Parathyroid adenoma (tissue), 2 donors: ENCODE measurements at regions not wholly inside any gene's neighbourhood (a gene's known extent, or its start where the extent isn't known, plus 50 kb on each side); places are given as distances from the start of the nearest gene placed in this dataset.

Experiments
- H2AFZ ChIP-seq: fragments of 300-600 bp; sonication (generic); one replicate; pipeline ENCODE4 v1.7.0; 2017; ENCODE audit warnings: antibody characterized with exemption, mild to moderate bottlenecking
- H3K27ac ChIP-seq: fragments of 300-600 bp; sonication (generic); one replicate; pipeline ENCODE4 v1.7.0; 2017
- H3K27me3 ChIP-seq: fragments of 300-600 bp; sonication (generic); one replicate; pipeline ENCODE4 v1.7.0; 2017; ENCODE audit warnings: low read length; ENCODE audit not compliant: control insufficient read depth, insufficient read depth
- H3K36me3 ChIP-seq: fragments of 300-600 bp; sonication (generic); one replicate; pipeline ENCODE4 v1.7.0; 2017; ENCODE audit warnings: low read length; ENCODE audit not compliant: control insufficient read depth, insufficient read depth
- H3K4me1 ChIP-seq: fragments of 300-600 bp; sonication (generic); one replicate; pipeline ENCODE4 v1.7.0; 2017; ENCODE audit warnings: control low read depth
- H3K4me2 ChIP-seq: fragments of 300-600 bp; sonication (generic); one replicate; pipeline ENCODE4 v1.7.0; 2017; ENCODE audit warnings: low read length
- H3K4me3 ChIP-seq: fragments of 300-600 bp; sonication (generic); one replicate; pipeline ENCODE4 v1.7.0; 2017; ENCODE audit warnings: low read depth, low read length
- H3K79me2 ChIP-seq: fragments of 300-600 bp; sonication (generic); one replicate; pipeline ENCODE4 v1.7.0; 2017; ENCODE audit warnings: control low read depth
- H3K9ac ChIP-seq: fragments of 300-600 bp; sonication (generic); one replicate; pipeline ENCODE4 v1.7.0; 2017; ENCODE audit warnings: mild to moderate bottlenecking
- H3K9me3 ChIP-seq: fragments of 300-600 bp; sonication (generic); one replicate; pipeline ENCODE4 v1.7.0; 2017; ENCODE audit warnings: low read length; ENCODE audit not compliant: control insufficient read depth
- CTCF ChIP-seq: fragments of 300-600 bp; sonication (generic); IDR thresholded peaks from one replicate; pipeline ENCODE4 v1.7.0; 2017; ENCODE audit warnings: antibody characterized with exemption, mild to moderate bottlenecking
- donor health status: primary hyperparathyroidism.

- Histone ChIP-seq H2AFZ (no peak overlapping the region), H3K36me3 (no peaks in the 10 kb centered on the region), H3K4me2 (no peak overlapping the region), H3K4me3 (no peak overlapping the region), H3K27me3 (no peaks in the 10 kb centered on the region), H3K9ac (no peak overlapping the region), H3K9me3 (no peaks in the 10 kb centered on the region), H3K79me2 (no peaks in the 10 kb centered on the region), H3K27ac (no peak overlapping the region), H3K4me1 (no peaks in the 10 kb centered on the region)
- no peak for TF ChIP-seq CTCF
These were observed 704.4 kb upstream of the CDH9 start for GRCh38 chr5:27742805-27743204.

- no peak overlapping the region for H3K4me3 ChIP-seq
These were observed 696.5 kb upstream of the CDH9 start for GRCh38 chr5:27734838-27735237.

GRCh38 chr5:27733237-27733636 lies 694.9 kb upstream of the CDH9 start:
- no peaks in the 10 kb centered on the region for H3K36me3 ChIP-seq
- no peak for TF ChIP-seq CTCF
- no peak overlapping the region for H3K27ac ChIP-seq
- H3K9me3 ChIP-seq: no peaks in the 10 kb centered on the region
- H3K27me3 ChIP-seq: no peaks in the 10 kb centered on the region
- no peaks in the 10 kb centered on the region for H3K79me2 ChIP-seq
- H3K9ac ChIP-seq: no peak overlapping the region
- H2AFZ ChIP-seq: no peak overlapping the region
- H3K4me3 ChIP-seq: no peak overlapping the region
- no peaks in the 10 kb centered on the region for H3K4me1 ChIP-seq
- H3K4me2 ChIP-seq: no peak overlapping the region

More at GRCh38 chr5:27734838-27735237, 696.5 kb upstream of the CDH9 start:
- Histone ChIP-seq H3K4me1 (no peaks in the 10 kb centered on the region), H3K79me2 (no peaks in the 10 kb centered on the region), H3K4me2 (no peak overlapping the region), H3K9me3 (no peaks in the 10 kb centered on the region), H3K27me3 (no peaks in the 10 kb centered on the region), H3K36me3 (no peaks in the 10 kb centered on the region), H3K27ac (no peak overlapping the region), H2AFZ (no peak overlapping the region), H3K9ac (no peak overlapping the region)
- TF ChIP-seq CTCF: no peak

GRCh38 chr5:27727254-27727653 lies 688.9 kb upstream of the CDH9 start:
- no peak overlapping the region for H3K4me2 ChIP-seq
- no peak overlapping the region for H3K4me3 ChIP-seq
- no peaks in the 10 kb centered on the region for H3K36me3 ChIP-seq
- no peaks in the 10 kb centered on the region for H3K27me3 ChIP-seq
- no peak overlapping the region for H3K9ac ChIP-seq
- no peak overlapping the region for H3K27ac ChIP-seq
- no peak for TF ChIP-seq CTCF
- no peaks in the 10 kb centered on the region for H3K4me1 ChIP-seq
- H2AFZ ChIP-seq: no peak overlapping the region
- H3K79me2 ChIP-seq: no peaks in the 10 kb centered on the region
- no peaks in the 10 kb centered on the region for H3K9me3 ChIP-seq

- H2AFZ ChIP-seq: no peak overlapping the region
- no peaks in the 10 kb centered on the region for H3K4me1 ChIP-seq
- H3K36me3 ChIP-seq: no peaks in the 10 kb centered on the region
- no peak overlapping the region for H3K9ac ChIP-seq
- H3K4me3 ChIP-seq: no peak overlapping the region
- no peaks in the 10 kb centered on the region for H3K9me3 ChIP-seq
- no peak overlapping the region for H3K4me2 ChIP-seq
- no peak overlapping the region for H3K27ac ChIP-seq
- no peaks in the 10 kb centered on the region for H3K27me3 ChIP-seq
- no peak for TF ChIP-seq CTCF
- no peaks in the 10 kb centered on the region for H3K79me2 ChIP-seq
These were observed 684.0 kb upstream of the CDH9 start for GRCh38 chr5:27722337-27722736.
